ENCODE measurements at regions not wholly inside any gene's neighbourhood (a gene's known extent, or its start where the extent isn't known, plus 50 kb on each side); places are given as distances from the start of the nearest gene placed in this dataset.

GRCh38 chr1:98331718-98332311, 329.7 kb upstream of the SNX7 start:
- no peak for DNase-seq (ENCODE audit: low read depth in 3 of 3)

DNA sequence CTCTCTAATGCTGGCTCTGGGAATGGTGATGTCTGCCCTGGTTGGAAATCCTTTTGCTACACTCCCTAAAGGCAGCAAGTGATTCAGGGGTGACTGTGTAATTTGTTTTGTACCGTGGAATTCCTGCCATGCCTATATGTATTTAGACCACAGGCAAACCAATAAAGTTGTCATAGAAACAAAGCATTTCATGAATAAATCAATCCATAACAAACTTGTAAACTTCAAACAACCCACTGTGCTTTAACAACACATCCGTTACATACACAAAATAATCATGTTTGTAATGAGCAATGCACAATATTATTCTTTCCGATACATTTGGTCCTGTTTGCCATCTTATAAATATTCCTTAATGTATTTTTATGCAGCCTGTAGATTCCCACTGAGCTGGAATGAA, 330.3 kb upstream of the SNX7 start:
- no peak for DNase-seq (ENCODE audit: low read depth in 3 of 3)

- no peak for DNase-seq (ENCODE audit: low read depth in 3 of 3)
Measured at GRCh38 chr1:98330224-98330623, 331.3 kb upstream of the SNX7 start.

GRCh38 chr1:98328855-98329254, 332.7 kb upstream of the SNX7 start:
- DNase-seq (ENCODE audit: low read depth in 3 of 3) = no peak

GRCh38 chr1:98327220-98327861, 334.2 kb upstream of the SNX7 start:
- no peak for DNase-seq (ENCODE audit: low read depth in 3 of 3)

DNA sequence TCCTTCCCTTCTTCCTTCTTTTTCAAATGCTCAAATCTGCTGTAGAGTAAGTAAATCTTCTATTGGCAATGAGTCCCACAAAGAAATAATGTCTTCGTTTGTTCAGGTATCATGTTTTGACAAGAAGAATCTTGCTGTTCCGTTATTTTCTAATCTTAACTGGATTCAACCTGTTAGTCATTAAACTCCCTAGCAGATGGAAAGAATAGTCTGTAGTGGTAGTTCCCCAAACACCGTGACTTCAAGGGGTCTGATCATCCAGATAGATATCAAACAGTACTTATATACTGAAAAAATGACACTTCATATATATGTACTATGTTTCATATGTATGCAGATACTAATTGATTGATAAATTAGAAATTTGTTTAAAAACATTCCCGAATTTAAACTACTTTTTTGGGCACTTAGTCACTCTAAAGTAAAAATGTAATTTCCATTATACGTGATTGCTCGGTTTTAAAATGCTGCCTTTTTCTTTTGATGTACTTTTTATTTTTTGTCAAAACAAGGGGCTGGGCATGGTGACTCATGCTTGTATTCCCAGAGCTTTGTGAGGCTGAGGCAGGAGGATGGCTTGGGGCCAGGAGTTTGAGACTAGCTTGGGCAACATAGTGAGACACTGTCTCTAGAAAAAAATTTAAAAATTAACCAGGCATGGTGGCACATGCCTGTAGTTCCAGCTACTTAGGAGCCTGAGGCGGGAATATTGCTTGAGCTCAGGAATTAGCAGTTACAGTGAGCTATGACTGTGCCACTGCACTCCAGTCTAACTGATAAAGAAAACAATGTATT, 335.7 kb upstream of the SNX7 start:
- DNase-seq (ENCODE audit: low read depth in 3 of 3) = no peak

GRCh38 chr1:98323906-98324358, 337.6 kb upstream of the SNX7 start:
- no peak for DNase-seq (ENCODE audit: low read depth in 3 of 3)

DNA sequence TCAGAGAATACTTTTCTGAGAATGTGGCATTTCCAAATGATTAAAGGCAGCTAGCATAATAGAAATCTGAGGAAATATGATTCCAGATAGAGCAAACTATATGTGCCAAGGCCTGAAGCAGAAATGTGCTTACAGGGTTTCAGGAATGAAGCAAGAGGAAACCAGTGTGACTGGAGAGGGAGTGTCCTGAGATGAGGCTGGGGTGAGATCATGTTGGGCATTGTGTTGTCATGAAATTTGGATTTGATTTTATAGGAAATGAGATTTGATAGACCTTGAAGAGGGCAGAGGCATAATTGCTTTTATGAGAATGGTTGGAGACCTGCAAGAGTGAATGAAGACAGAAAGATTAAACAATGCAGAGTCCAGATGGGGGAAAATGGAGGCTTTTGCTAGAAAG, 338.1 kb upstream of the SNX7 start:
- DNase-seq (ENCODE audit: low read depth in 3 of 3) = no peak

- DNase-seq (ENCODE audit: low read depth in 3 of 3) = no peak
Measured at GRCh38 chr1:98322966-98323365, 338.6 kb upstream of the SNX7 start.

DNA sequence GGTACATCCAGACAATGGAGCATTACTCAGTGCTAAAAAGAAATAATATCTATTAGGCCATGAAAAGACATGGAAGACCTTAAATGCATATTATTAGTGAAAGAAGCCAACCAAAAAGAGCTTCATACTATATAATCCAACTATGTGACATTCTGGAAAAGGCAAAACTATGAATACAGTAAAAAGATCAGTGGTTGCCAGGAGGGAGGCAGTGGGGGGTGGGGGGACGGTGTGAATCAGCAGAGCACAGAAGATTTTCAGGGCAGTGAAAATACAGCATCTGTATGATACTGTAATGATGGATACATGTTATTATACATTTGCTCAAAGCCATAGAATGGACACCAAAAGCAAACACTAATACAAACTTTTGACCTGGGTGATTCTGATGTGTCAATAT, 339.4 kb upstream of the SNX7 start:
- no peak for DNase-seq (ENCODE audit: low read depth in 3 of 3)

DNA sequence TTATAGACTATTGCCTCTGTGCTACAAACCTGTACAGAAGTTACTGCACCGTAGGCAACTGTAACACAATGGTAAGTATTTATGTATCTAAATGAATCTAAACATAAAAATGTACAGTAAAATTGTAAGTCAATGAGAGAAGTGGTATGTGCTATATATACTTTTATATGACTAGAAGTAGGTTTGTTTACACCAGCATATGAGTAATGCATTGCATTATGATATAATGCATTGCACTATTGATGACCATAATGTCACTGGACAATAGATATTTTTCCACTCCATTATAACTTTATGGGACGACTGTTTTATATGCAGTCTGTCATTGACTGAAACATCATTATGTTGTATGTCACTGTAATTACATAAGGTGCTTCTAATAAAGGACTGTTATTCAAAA, 340.3 kb upstream of the SNX7 start:
- no peak for DNase-seq (ENCODE audit: low read depth in 3 of 3)

- no peak for DNase-seq (ENCODE audit: low read depth in 3 of 3)
Measured at GRCh38 chr1:98316286-98316905, 345.1 kb upstream of the SNX7 start.

DNA sequence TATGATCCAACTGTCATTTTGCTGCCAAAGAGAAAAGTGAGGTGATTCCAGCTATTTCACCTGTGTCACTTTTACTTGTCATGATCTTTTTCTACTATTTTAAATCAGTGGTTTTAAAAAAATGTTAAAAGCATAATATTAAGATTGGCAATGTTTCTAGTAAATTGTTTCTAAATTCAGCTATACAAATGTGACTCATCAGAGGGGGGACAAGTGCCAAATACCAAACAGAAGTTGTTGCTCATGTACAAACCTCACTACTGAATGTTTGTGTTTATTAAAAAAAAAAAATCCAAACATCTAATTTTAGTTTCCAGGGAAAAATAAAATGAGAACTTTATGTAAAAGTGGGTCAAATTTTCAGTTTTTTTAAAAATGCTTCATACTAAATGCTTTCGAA, 346.2 kb upstream of the SNX7 start:
- DNase-seq (ENCODE audit: low read depth in 3 of 3) = no peak

GRCh38 chr1:98314601-98315000, 346.9 kb upstream of the SNX7 start:
- DNase-seq (ENCODE audit: low read depth in 3 of 3) = no peak

- DNase-seq (ENCODE audit: low read depth in 3 of 3) = no peak
Measured at GRCh38 chr1:98306517-98307089, 354.9 kb upstream of the SNX7 start.

DNA sequence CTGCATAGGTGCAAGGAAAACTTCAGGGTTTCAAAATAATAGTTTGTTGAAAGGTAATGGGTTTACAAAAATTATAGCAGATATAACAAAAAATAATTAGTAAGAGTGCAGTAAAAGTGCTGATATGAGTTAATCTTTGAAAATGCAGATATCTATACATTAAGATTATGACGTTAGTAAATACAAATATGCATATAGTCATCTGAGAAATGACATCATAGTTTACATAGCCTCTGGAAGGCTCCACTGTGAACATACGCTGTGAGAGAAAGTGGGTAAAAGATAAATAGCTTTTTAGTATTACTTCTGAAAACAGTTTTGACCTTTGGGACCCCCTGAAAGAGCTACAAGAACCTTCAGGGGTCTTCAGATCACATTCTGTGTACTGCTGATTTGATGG, 356.2 kb upstream of the SNX7 start:
- DNase-seq (ENCODE audit: low read depth in 3 of 3) = no peak

GRCh38 chr1:98304888-98305287, 356.6 kb upstream of the SNX7 start:
- no peak for DNase-seq (ENCODE audit: low read depth in 3 of 3)

- no peak for DNase-seq (ENCODE audit: low read depth in 3 of 3)
Measured at GRCh38 chr1:98299861-98300260, 361.7 kb upstream of the SNX7 start.

GRCh38 chr1:98299313-98299712, 362.2 kb upstream of the SNX7 start:
- DNase-seq (ENCODE audit: low read depth in 3 of 3) = no peak

GRCh38 chr1:98298319-98298718, 363.2 kb upstream of the SNX7 start:
- no peak for DNase-seq (ENCODE audit: low read depth in 3 of 3)

- DNase-seq (ENCODE audit: low read depth in 3 of 3) = no peak
Measured at GRCh38 chr1:98296681-98297080, 364.8 kb upstream of the SNX7 start.

DNA sequence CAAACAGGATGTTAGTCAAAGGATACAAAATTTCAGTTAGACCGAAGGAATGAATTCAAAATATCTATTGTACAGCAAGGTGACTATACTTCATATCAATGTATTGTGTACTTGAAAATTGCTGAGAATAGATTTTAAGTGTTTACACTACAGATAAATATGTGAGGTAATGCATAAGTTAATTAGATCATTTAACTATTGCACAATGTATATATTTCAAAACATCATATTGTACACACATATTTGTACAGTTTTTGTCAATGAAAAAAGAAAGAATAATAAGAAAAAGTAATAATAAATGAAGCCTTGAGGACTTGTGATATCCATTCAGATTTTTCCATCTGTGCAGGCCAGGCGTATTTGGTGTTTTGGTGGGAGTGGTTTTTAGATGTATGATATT, 367.4 kb upstream of the SNX7 start:
- DNase-seq (ENCODE audit: low read depth in 3 of 3) = no peak
